Trophoblast cell (in vitro differentiated cells and primary cell): ENCODE measurements at regions not wholly inside any gene's neighbourhood (a gene's known extent, or its start where the extent isn't known, plus 50 kb on each side); places are given as distances from the start of the nearest gene placed in this dataset.

ENCODE experiments used
- DNase-seq, 2 donors: peaks; one replicate each; pipeline ENCODE4 v3.0.0-alpha.2; 2016
- H2AFZ ChIP-seq: 2 replicates; pipeline ENCODE4 v1.6.1; 2013; ENCODE audit warnings: low read length, moderate library complexity, mild to moderate bottlenecking; ENCODE audit not compliant: insufficient read depth, poor library complexity
- H2AK5ac ChIP-seq: 2 replicates; pipeline ENCODE4 v1.6.1; 2013; ENCODE audit warnings: mild to moderate bottlenecking, low read length
- H2BK120ac ChIP-seq: 2 replicates; pipeline ENCODE4 v1.6.1; 2013; ENCODE audit warnings: low read length, mild to moderate bottlenecking, moderate library complexity; ENCODE audit not compliant: insufficient read depth, poor library complexity
- H2BK12ac ChIP-seq: 2 replicates; pipeline ENCODE4 v1.6.1; 2013; ENCODE audit warnings: mild to moderate bottlenecking, low read length, moderate library complexity
- H2BK5ac ChIP-seq: 2 replicates; pipeline ENCODE4 v1.6.1; 2013; ENCODE audit warnings: low read length, low read depth, moderate library complexity, mild to moderate bottlenecking; ENCODE audit not compliant: poor library complexity
- H3K14ac ChIP-seq: 2 replicates; pipeline ENCODE4 v1.6.1; 2013; ENCODE audit warnings: mild to moderate bottlenecking, low read length
- H3K18ac ChIP-seq: 2 replicates; pipeline ENCODE4 v1.6.1; 2013; ENCODE audit warnings: mild to moderate bottlenecking, low read length
- H3K23ac ChIP-seq: 2 replicates; pipeline ENCODE4 v1.6.1; 2013; ENCODE audit warnings: low read length
- H3K27ac ChIP-seq: 2 replicates; pipeline ENCODE4 v1.5.1; 2013; ENCODE audit warnings: low read depth, mild to moderate bottlenecking, inconsistent platforms, low read length, moderate library complexity
- H3K27me3 ChIP-seq: 2 replicates; pipeline ENCODE4 v1.6.1; 2013; ENCODE audit warnings: inconsistent platforms, mild to moderate bottlenecking, low read length, moderate library complexity; ENCODE audit not compliant: insufficient read depth
- H3K36me3 ChIP-seq, 2 experiments: 1 replicate in 1 of 2; 2 replicates in 1 of 2; pipeline ENCODE4 v1.6.1; 2013; ENCODE audit warnings: low read length in 2 of 2, mild to moderate bottlenecking in 2 of 2, moderate library complexity in 1 of 2; ENCODE audit not compliant: insufficient read depth in 2 of 2, control insufficient read depth in 1 of 2
- H3K4ac ChIP-seq: 2 replicates; pipeline ENCODE4 v1.6.1; 2013; ENCODE audit warnings: low read depth, mild to moderate bottlenecking, low read length, moderate library complexity
- H3K4me1 ChIP-seq, 2 experiments: 1 replicate in 1 of 2; 2 replicates in 1 of 2; pipeline ENCODE4 v1.6.1; 2013; ENCODE audit warnings: low read length in 2 of 2, mild to moderate bottlenecking in 2 of 2, moderate library complexity in 1 of 2; ENCODE audit not compliant: insufficient read depth in 2 of 2, control insufficient read depth in 1 of 2
- H3K4me2 ChIP-seq: 2 replicates; pipeline ENCODE4 v1.6.1; 2013; ENCODE audit warnings: inconsistent platforms, mild to moderate bottlenecking, low read length, moderate library complexity
- H3K4me3 ChIP-seq: 2 replicates; pipeline ENCODE4 v1.5.1; 2013; ENCODE audit warnings: mild to moderate bottlenecking, low read depth, low read length, inconsistent platforms
- H3K79me1 ChIP-seq: one replicate; pipeline ENCODE4 v1.6.1; 2013; ENCODE audit warnings: low read length
- H3K79me2 ChIP-seq: 2 replicates; pipeline ENCODE4 v1.6.1; 2013; ENCODE audit warnings: low read length, mild to moderate bottlenecking; ENCODE audit not compliant: control insufficient read depth, insufficient read depth, poor library complexity
- H3K9ac ChIP-seq: 2 replicates; pipeline ENCODE4 v1.6.1; 2013; ENCODE audit warnings: mild to moderate bottlenecking, low read length
- H3K9me3 ChIP-seq: 2 replicates; pipeline ENCODE4 v1.6.1; 2013; ENCODE audit warnings: low read depth, mild to moderate bottlenecking, control low read depth, inconsistent platforms, low read length; ENCODE audit not compliant: insufficient read depth
- H4K12ac ChIP-seq: 2 replicates; pipeline ENCODE4 v1.6.1; 2013; ENCODE audit warnings: low read depth, mild to moderate bottlenecking, low read length, moderate library complexity
- H4K8ac ChIP-seq: 2 replicates; pipeline ENCODE4 v1.6.1; 2013; ENCODE audit warnings: low read depth, mild to moderate bottlenecking, low read length, moderate library complexity
- H4K91ac ChIP-seq: one replicate; pipeline ENCODE4 v1.6.1; 2013; ENCODE audit warnings: low read depth, mild to moderate bottlenecking, low read length, moderate library complexity
- WGBS: extraction: QIAGEN DNeasy Blood & Tissue Kit; methylation state at CpG from one replicate; pipeline ENCODE4 v1.1.7; 2013; ENCODE audit warnings: missing lambda C conversion rate; ENCODE audit not compliant: insufficient read length, insufficient coverage; ENCODE audit errors: extremely low coverage; 5-methylcytosine and 5-hydroxymethylcytosine counted together

GRCh38 chr4:165668694-165669093, 204.3 kb upstream of the TLL1 start:
- peak in 1 of 2 donors; percentile 43 for DNase-seq
- H2BK12ac ChIP-seq = no peak overlapping the region
- H3K4me2 ChIP-seq = no peak overlapping the region
- H4K8ac ChIP-seq = no peak overlapping the region
- no peak overlapping the region for H4K12ac ChIP-seq
- no peaks in the 10 kb centered on the region for H3K79me2 ChIP-seq
- H3K4me1 ChIP-seq = no peaks in the 10 kb centered on the region
- H3K9ac ChIP-seq = no peak overlapping the region
- H3K4me3 ChIP-seq = no peak overlapping the region
- no peak overlapping the region for H3K23ac ChIP-seq
- no peak overlapping the region for H2BK5ac ChIP-seq
- H2AK5ac ChIP-seq = no peak overlapping the region
- no peak overlapping the region for H3K18ac ChIP-seq
- H3K27ac ChIP-seq = no peak overlapping the region
- no peaks in the 10 kb centered on the region for H3K9me3 ChIP-seq
- no CpG with 5 or more reads among the region's 2 CpGs for WGBS
- H3K4ac ChIP-seq = no peak overlapping the region
- H3K27me3 ChIP-seq = no peaks in the 10 kb centered on the region
- H3K79me1 ChIP-seq = no peaks in the 10 kb centered on the region
- no peak overlapping the region for H4K91ac ChIP-seq
- no peaks in the 10 kb centered on the region for H3K36me3 ChIP-seq
- H2BK120ac ChIP-seq = no peak overlapping the region
- no peak overlapping the region for H3K14ac ChIP-seq
- H2AFZ ChIP-seq = no peak overlapping the region

DNA sequence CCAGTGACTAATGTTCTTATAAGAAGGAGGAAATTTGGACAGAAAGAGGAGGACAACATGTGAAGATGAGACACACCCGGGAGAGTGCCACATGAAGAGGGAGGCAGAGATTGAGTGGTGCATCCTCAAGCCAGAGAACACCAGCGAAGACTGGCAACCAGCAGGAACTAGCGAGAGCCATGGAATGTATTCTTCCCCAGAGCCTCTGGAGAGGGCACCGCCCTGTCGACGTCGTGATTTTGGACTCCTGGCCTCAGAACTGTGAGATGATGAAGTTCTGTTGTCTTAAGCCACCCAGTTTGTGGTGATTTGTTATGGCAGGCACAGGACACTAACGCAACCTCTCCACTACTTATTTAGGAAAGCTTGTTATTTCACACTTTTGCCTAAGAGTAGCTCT, 196.0 kb upstream of the TLL1 start:
- H2BK12ac ChIP-seq = no peak overlapping the region

DNA sequence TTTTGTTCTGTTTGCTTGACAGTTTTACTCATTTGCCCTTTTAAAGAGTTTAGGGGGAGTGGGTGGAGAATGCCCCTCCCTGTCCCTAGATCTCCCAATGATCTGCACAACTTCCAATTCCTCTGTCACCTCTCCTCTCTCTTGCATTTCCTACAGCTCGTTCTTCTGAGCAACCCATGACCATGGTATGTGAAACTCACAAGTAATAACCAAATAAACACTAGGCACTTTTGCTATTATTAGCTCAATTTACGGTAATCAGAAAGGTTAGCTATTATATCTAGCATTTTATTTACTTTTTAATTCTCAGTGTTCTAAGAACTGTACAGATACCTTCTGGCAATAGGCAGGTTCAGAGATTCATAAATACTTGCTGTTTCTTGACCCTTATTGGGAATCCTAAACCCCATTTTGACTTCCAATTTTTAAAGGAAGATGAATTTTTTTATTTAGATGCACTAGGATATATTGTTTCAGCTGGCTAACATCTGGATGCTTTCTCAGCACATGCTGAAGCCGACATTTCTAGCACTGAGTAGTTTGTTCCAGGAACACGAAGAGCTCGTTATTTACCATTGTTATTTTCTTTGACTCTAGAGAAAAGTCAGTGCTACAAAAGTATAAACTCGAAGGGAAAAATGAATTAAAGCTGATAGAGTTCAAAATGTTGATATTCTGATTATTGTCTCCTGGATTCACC, 194.7 kb upstream of the TLL1 start:
- H3K18ac ChIP-seq = no peak overlapping the region
- H2BK12ac ChIP-seq = no peak overlapping the region
- H3K36me3 ChIP-seq = no peaks in the 10 kb centered on the region
- H3K27ac ChIP-seq = no peak overlapping the region
- no peak overlapping the region for H2BK120ac ChIP-seq
- H4K8ac ChIP-seq = no peak overlapping the region
- no peak for DNase-seq
- no peak overlapping the region for H3K4ac ChIP-seq
- H3K4me1 ChIP-seq = no peaks in the 10 kb centered on the region
- no peak overlapping the region for H3K4me2 ChIP-seq
- H3K14ac ChIP-seq = no peak overlapping the region
- H3K9me3 ChIP-seq = no peaks in the 10 kb centered on the region
- WGBS = no CpG with 5 or more reads among the region's 6 CpGs
- no peak overlapping the region for H3K9ac ChIP-seq
- no peak overlapping the region for H4K12ac ChIP-seq
- no peak overlapping the region for H3K23ac ChIP-seq
- no peaks in the 10 kb centered on the region for H3K79me2 ChIP-seq
- H2BK5ac ChIP-seq = no peak overlapping the region
- no peak overlapping the region for H4K91ac ChIP-seq
- no peak overlapping the region for H2AFZ ChIP-seq
- H3K79me1 ChIP-seq = no peaks in the 10 kb centered on the region
- H3K4me3 ChIP-seq = no peak overlapping the region
- no peaks in the 10 kb centered on the region for H3K27me3 ChIP-seq
- H2AK5ac ChIP-seq = no peak overlapping the region

More for the DNA sequence above, 196.0 kb upstream of the TLL1 start:
- H2BK120ac ChIP-seq = no peak overlapping the region
- no peak overlapping the region for H3K4me3 ChIP-seq
- no peak overlapping the region for H3K4me2 ChIP-seq
- no peak overlapping the region for H4K91ac ChIP-seq
- H3K27ac ChIP-seq = no peak overlapping the region
- no peak for DNase-seq
- no peaks in the 10 kb centered on the region for H3K27me3 ChIP-seq
- no peak overlapping the region for H2AK5ac ChIP-seq
- no peaks in the 10 kb centered on the region for H3K79me1 ChIP-seq
- no peak overlapping the region for H3K14ac ChIP-seq
- WGBS = no CpG with 5 or more reads among the region's 8 CpGs
- H4K8ac ChIP-seq = no peak overlapping the region
- H3K23ac ChIP-seq = no peak overlapping the region
- H3K9me3 ChIP-seq = no peaks in the 10 kb centered on the region
- H2AFZ ChIP-seq = no peak overlapping the region
- H3K36me3 ChIP-seq = no peaks in the 10 kb centered on the region
- no peak overlapping the region for H4K12ac ChIP-seq
- H3K18ac ChIP-seq = no peak overlapping the region
- no peak overlapping the region for H3K9ac ChIP-seq
- H3K79me2 ChIP-seq = no peaks in the 10 kb centered on the region
- no peak overlapping the region for H2BK5ac ChIP-seq
- no peak overlapping the region for H3K4ac ChIP-seq
- H3K4me1 ChIP-seq = no peaks in the 10 kb centered on the region

GRCh38 chr4:165678936-165679325, 194.1 kb upstream of the TLL1 start:
- H3K79me2 ChIP-seq = no peaks in the 10 kb centered on the region
- H3K79me1 ChIP-seq = no peaks in the 10 kb centered on the region
- H2BK5ac ChIP-seq = no peak overlapping the region
- no peak overlapping the region for H3K27ac ChIP-seq
- H4K8ac ChIP-seq = no peak overlapping the region
- no peak overlapping the region for H2BK12ac ChIP-seq
- no peaks in the 10 kb centered on the region for H3K9me3 ChIP-seq
- no peak overlapping the region for H3K4me3 ChIP-seq
- no peak overlapping the region for H2BK120ac ChIP-seq
- no peak overlapping the region for H3K18ac ChIP-seq
- H3K23ac ChIP-seq = no peak overlapping the region
- no peak overlapping the region for H3K4me2 ChIP-seq
- no CpG with 5 or more reads among the region's 1 CpG for WGBS
- no peaks in the 10 kb centered on the region for H3K4me1 ChIP-seq
- no peak overlapping the region for H3K9ac ChIP-seq
- no peaks in the 10 kb centered on the region for H3K36me3 ChIP-seq
- no peak overlapping the region for H3K4ac ChIP-seq
- DNase-seq = no peak
- no peak overlapping the region for H2AK5ac ChIP-seq
- H3K27me3 ChIP-seq = no peaks in the 10 kb centered on the region
- no peak overlapping the region for H2AFZ ChIP-seq
- no peak overlapping the region for H3K14ac ChIP-seq
- H4K91ac ChIP-seq = no peak overlapping the region
- H4K12ac ChIP-seq = no peak overlapping the region
